ENCODE measurements at regions not wholly inside any gene's neighbourhood (a gene's known extent, or its start where the extent isn't known, plus 50 kb on each side); places are given as distances from the start of the nearest gene placed in this dataset.

DNA sequence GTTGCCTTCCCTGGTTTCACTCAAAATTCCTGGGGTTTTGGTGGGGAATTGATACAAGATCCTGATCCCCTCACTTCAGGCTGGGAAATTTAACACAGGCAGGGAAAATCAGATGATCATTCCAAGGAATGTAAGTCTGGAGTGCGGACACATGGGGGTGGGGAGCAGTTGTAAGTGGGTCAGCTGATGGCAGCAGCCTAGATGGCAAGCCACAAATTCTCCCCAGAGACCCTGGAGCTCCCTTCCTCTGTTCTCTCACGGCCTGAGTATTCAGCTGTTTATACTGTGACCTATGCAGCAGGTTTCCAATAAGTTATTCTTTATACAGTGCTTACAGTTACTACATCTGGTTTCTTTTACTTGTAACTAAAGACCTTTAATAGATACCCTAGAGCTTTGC is 144.9 kb downstream of the SH3BGRL2 start:
- H3K9ac ChIP-seq (ENCODE audit: extremely low read depth, insufficient read length, low read length): no peak overlapping the region
- H3K27ac ChIP-seq (ENCODE audit: insufficient read length, low read depth, low read length): no peak overlapping the region
- H4K20me1 ChIP-seq (ENCODE audit: control insufficient read depth, insufficient read depth, insufficient read length): no peaks in the 10 kb centered on the region
- H4K5ac ChIP-seq (ENCODE audit: insufficient read length, low read depth, low read length): no peak overlapping the region
- Mint-ChIP-seq H3K4me1 (peaks cover 6 to 7% of the 10 kb centered on the region in 2 experiments), H3K4me3 (no peak overlapping the region), H3K36me3 (ENCODE audit: insufficient read depth in 1 of 3, low read depth in 3 of 3) (no peaks in the 10 kb centered on the region; a peak in 1 of 7 replicates), H3K27ac (no peak overlapping the region), H3K27me3 (ENCODE audit: low read depth) (peaks cover 4% of the 10 kb centered on the region), H3K9me3 (no peaks in the 10 kb centered on the region)
- no peak overlapping the region for H2BK15ac ChIP-seq (ENCODE audit: low read depth, low read length)
- no peak overlapping the region for H3K4ac ChIP-seq (ENCODE audit: low read depth, low read length)
- no peak overlapping the region for H2AK5ac ChIP-seq (ENCODE audit: insufficient read length, low read length)
- WGBS (ENCODE audit: extremely low coverage, insufficient read length, low lambda C conversion rate): no CpG with 5 or more reads among the region's 2 CpGs
- no peaks in the 10 kb centered on the region for H3K27me3 ChIP-seq (ENCODE audit: insufficient read depth, low read length)
- H3T11ph ChIP-seq (ENCODE audit: low read length): no peak overlapping the region
- H3K23ac ChIP-seq (ENCODE audit: insufficient read length, low read depth, low read length): no peak overlapping the region
- no peaks in the 10 kb centered on the region for H3K9me3 ChIP-seq (ENCODE audit: control insufficient read depth, low read depth, low read length)
- no peak overlapping the region for H2BK20ac ChIP-seq (ENCODE audit: low read depth, low read length, poor library complexity, severe bottlenecking)
- no peak overlapping the region for H4K8ac ChIP-seq (replicated peaks; ENCODE audit: insufficient read length, low read depth, low read length)
- TF ChIP-seq, protein P1, sequence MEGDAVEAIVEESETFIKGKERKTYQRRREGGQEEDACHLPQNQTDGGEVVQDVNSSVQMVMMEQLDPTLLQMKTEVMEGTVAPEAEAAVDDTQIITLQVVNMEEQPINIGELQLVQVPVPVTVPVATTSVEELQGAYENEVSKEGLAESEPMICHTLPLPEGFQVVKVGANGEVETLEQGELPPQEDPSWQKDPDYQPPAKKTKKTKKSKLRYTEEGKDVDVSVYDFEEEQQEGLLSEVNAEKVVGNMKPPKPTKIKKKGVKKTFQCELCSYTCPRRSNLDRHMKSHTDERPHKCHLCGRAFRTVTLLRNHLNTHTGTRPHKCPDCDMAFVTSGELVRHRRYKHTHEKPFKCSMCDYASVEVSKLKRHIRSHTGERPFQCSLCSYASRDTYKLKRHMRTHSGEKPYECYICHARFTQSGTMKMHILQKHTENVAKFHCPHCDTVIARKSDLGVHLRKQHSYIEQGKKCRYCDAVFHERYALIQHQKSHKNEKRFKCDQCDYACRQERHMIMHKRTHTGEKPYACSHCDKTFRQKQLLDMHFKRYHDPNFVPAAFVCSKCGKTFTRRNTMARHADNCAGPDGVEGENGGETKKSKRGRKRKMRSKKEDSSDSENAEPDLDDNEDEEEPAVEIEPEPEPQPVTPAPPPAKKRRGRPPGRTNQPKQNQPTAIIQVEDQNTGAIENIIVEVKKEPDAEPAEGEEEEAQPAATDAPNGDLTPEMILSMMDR (conservative IDR thresholded peaks at IDR 0.05): no peak
- H2BK5ac ChIP-seq (ENCODE audit: insufficient read length, low read length): no peak overlapping the region
- H2AFZ ChIP-seq (ENCODE audit: low read length): no peak overlapping the region
- no peak overlapping the region for H2BK12ac ChIP-seq (ENCODE audit: insufficient read length, low read depth, low read length)
- H3K56ac ChIP-seq (ENCODE audit: insufficient read length, low read depth, low read length): no peak overlapping the region
- no peaks in the 10 kb centered on the region for H3K23me2 ChIP-seq (ENCODE audit: insufficient read length, low read depth, low read length, poor library complexity, severe bottlenecking)
- no peaks in the 10 kb centered on the region for H3K4me1 ChIP-seq (ENCODE audit: insufficient read depth, low read length)
- no peak overlapping the region for H2BK120ac ChIP-seq (ENCODE audit: low read depth, low read length, poor library complexity, severe bottlenecking)
- no peak for DNase-seq
- no peaks in the 10 kb centered on the region for H3K79me2 ChIP-seq (ENCODE audit: insufficient read depth, low read length)
- H3K79me1 ChIP-seq (ENCODE audit: insufficient read depth, low read depth, low read length, poor library complexity, severe bottlenecking): no peaks in the 10 kb centered on the region
- no peak overlapping the region for H4K91ac ChIP-seq (ENCODE audit: insufficient read length, low read depth, low read length)
- H3K4me2 ChIP-seq (ENCODE audit: insufficient read depth, insufficient read length, low read length): no peak overlapping the region
- H3K18ac ChIP-seq (ENCODE audit: insufficient read length, low read depth, low read length): no peak overlapping the region
- no peak overlapping the region for H3K14ac ChIP-seq (ENCODE audit: insufficient read depth, low read length)

All from H9 (cell line).